IMR-90 (cell line): ENCODE measurements at regions not wholly inside any gene's neighbourhood (a gene's known extent, or its start where the extent isn't known, plus 50 kb on each side); places are given as distances from the start of the nearest gene placed in this dataset.

Source experiments
- CTCF ChIP-seq: conservative IDR thresholded peaks from 2 replicates; pipeline ENCODE4 v1.5.1; 2012; ENCODE audit warnings: mild to moderate bottlenecking, low read depth, low read length, improper control_type of control experiment
- ELK1 ChIP-seq: fragments of 150-350 bp; IDR thresholded peaks from 2 replicates; pipeline ENCODE4 v1.6.1; 2016; ENCODE audit warnings: low read depth, mild to moderate bottlenecking, low read length, moderate library complexity, borderline replicate concordance
- MXI1 ChIP-seq: IDR thresholded peaks from 2 replicates; pipeline ENCODE4 v1.6.1; 2012; ENCODE audit warnings: low read depth, mild to moderate bottlenecking, low read length, moderate library complexity, borderline replicate concordance
- POLR2A ChIP-seq: IDR thresholded peaks from 2 replicates; pipeline ENCODE4 v1.6.1; 2012; ENCODE audit warnings: mild to moderate bottlenecking, low read depth, low read length

GRCh38 chr2:118430510-118431164 is 342.4 kb downstream of the INSIG2 start:
- TF ChIP-seq CTCF: no peak
- TF ChIP-seq ELK1: no peak
- TF ChIP-seq MXI1: no peak
- TF ChIP-seq POLR2A: no peak
